ENCODE measurements at regions not wholly inside any gene's neighbourhood (a gene's known extent, or its start where the extent isn't known, plus 50 kb on each side); places are given as distances from the start of the nearest gene placed in this dataset.
A peak's percentile ranks its signal among the peaks of the same experiment; 100 is the strongest.

DNA sequence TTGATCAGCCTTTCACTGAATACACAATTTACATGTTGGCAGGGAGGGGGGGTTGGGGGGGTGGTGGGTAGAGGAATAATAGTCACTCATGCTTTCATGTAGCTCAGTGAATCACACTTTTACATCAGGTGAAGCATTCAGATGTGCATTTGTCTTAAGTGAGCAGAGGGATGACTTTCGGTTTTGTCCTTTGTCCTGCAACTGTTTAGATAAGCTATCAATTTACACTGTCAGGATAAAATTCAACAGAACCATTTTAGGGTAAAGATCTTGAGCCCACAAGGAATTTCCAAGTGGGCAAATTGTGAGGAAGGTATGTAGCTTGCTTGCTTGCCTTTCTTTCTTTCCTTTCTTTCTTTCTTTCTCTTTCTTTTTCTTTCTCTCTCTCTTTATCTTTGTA, 576.2 kb downstream of the MTRR start:
- BruUV-seq (replicated peaks), result no TSS peak
- no peak overlapping the region for H3K4me3 Mint-ChIP-seq (ENCODE audit: low read depth, unreplicated experiment)
- TF ChIP-seq, protein P1, sequence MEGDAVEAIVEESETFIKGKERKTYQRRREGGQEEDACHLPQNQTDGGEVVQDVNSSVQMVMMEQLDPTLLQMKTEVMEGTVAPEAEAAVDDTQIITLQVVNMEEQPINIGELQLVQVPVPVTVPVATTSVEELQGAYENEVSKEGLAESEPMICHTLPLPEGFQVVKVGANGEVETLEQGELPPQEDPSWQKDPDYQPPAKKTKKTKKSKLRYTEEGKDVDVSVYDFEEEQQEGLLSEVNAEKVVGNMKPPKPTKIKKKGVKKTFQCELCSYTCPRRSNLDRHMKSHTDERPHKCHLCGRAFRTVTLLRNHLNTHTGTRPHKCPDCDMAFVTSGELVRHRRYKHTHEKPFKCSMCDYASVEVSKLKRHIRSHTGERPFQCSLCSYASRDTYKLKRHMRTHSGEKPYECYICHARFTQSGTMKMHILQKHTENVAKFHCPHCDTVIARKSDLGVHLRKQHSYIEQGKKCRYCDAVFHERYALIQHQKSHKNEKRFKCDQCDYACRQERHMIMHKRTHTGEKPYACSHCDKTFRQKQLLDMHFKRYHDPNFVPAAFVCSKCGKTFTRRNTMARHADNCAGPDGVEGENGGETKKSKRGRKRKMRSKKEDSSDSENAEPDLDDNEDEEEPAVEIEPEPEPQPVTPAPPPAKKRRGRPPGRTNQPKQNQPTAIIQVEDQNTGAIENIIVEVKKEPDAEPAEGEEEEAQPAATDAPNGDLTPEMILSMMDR (IDR thresholded peaks at IDR 0.05; ENCODE audit: unreplicated experiment), result no peak
- no peak overlapping the region for H3K27ac Mint-ChIP-seq (ENCODE audit: unreplicated experiment)
- no peaks in the 10 kb centered on the region for H3K9me3 Mint-ChIP-seq (ENCODE audit: low read depth, unreplicated experiment)
- peaks cover 16% of the 10 kb centered on the region for H3K27me3 Mint-ChIP-seq (ENCODE audit: unreplicated experiment)
- no peaks in the 10 kb centered on the region for H3K36me3 Mint-ChIP-seq (ENCODE audit: insufficient read depth, unreplicated experiment)
- DNase-seq, result no peak
- intact Hi-C loops (cut with micrococcal nuclease; ENCODE audit: unreplicated experiment), result no loop called here
- no peaks in the 10 kb centered on the region for H3K4me1 Mint-ChIP-seq (ENCODE audit: low read depth, unreplicated experiment)
- CTCF ChIA-PET, result no interaction called here

GRCh38 chr5:8446179-8446578, 577.2 kb downstream of the MTRR start:
- no TSS peak for BruUV-seq (replicated peaks)
- intact Hi-C loops (cut with micrococcal nuclease; ENCODE audit: unreplicated experiment), result no loop called here
- no peak for DNase-seq
- Mint-ChIP-seq H3K9me3 (ENCODE audit: low read depth, unreplicated experiment) (no peaks in the 10 kb centered on the region), H3K4me3 (ENCODE audit: low read depth, unreplicated experiment) (no peak overlapping the region), H3K27ac (ENCODE audit: unreplicated experiment) (no peak overlapping the region), H3K36me3 (ENCODE audit: insufficient read depth, unreplicated experiment) (no peaks in the 10 kb centered on the region), H3K27me3 (ENCODE audit: unreplicated experiment) (peaks cover 13% of the 10 kb centered on the region), H3K4me1 (ENCODE audit: low read depth, unreplicated experiment) (no peaks in the 10 kb centered on the region)
- CTCF ChIA-PET, result no interaction called here
- TF ChIP-seq, protein P1 (IDR thresholded peaks at IDR 0.05; ENCODE audit: unreplicated experiment), result no peak

GRCh38 chr5:8456846-8457186, 587.9 kb downstream of the MTRR start:
- Mint-ChIP-seq H3K9me3 (ENCODE audit: low read depth, unreplicated experiment) (no peaks in the 10 kb centered on the region), H3K27me3 (ENCODE audit: unreplicated experiment) (no peaks in the 10 kb centered on the region), H3K36me3 (ENCODE audit: insufficient read depth, unreplicated experiment) (peaks cover 17% of the 10 kb centered on the region), H3K4me3 (ENCODE audit: low read depth, unreplicated experiment) (peak overlapping the region; percentile 89), H3K27ac (ENCODE audit: unreplicated experiment) (peak overlapping the region; percentile 95), H3K4me1 (ENCODE audit: low read depth, unreplicated experiment) (peaks cover 10% of the 10 kb centered on the region)
- TF ChIP-seq, protein P1 (IDR thresholded peaks at IDR 0.05; ENCODE audit: unreplicated experiment), result no peak
- no peak for DNase-seq
- BruUV-seq (replicated peaks), result TSS peak; percentile 86
- intact Hi-C loops (cut with micrococcal nuclease; ENCODE audit: unreplicated experiment), result loop anchor here (1.0 kb wide), 1 partner anchor 29 kb away; no protein-coding TSS in a partner anchor
- CTCF ChIA-PET, result interaction anchor here (1.0 kb wide), 1 partner anchor 570 kb away, joined by 3 read pairs; no protein-coding TSS in a partner anchor

- CTCF ChIA-PET, result interaction anchor here (1.0 kb wide), 1 partner anchor 570 kb away, joined by 3 read pairs; no protein-coding TSS in a partner anchor
- no peaks in the 10 kb centered on the region for H3K9me3 Mint-ChIP-seq (ENCODE audit: low read depth, unreplicated experiment)
- H3K4me1 Mint-ChIP-seq (ENCODE audit: low read depth, unreplicated experiment), result peaks cover 10% of the 10 kb centered on the region
- H3K4me3 Mint-ChIP-seq (ENCODE audit: low read depth, unreplicated experiment), result peak overlapping the region; percentile 89
- intact Hi-C loops (cut with micrococcal nuclease; ENCODE audit: unreplicated experiment), result loop anchor here (1.0 kb wide), 1 partner anchor 29 kb away; no protein-coding TSS in a partner anchor
- BruUV-seq (replicated peaks), result no TSS peak
- peaks cover 20% of the 10 kb centered on the region for H3K36me3 Mint-ChIP-seq (ENCODE audit: insufficient read depth, unreplicated experiment)
- peak overlapping the region; percentile 95 for H3K27ac Mint-ChIP-seq (ENCODE audit: unreplicated experiment)
- DNase-seq, result peak; percentile 95
- H3K27me3 Mint-ChIP-seq (ENCODE audit: unreplicated experiment), result no peaks in the 10 kb centered on the region
- TF ChIP-seq, protein P1 (IDR thresholded peaks at IDR 0.05; ENCODE audit: unreplicated experiment), result no peak
Measured at GRCh38 chr5:8457187-8458037, 588.5 kb downstream of the MTRR start.
